KBM-7 (cell line): ENCODE measurements at regions not wholly inside any gene's neighbourhood (a gene's known extent, or its start where the extent isn't known, plus 50 kb on each side); places are given as distances from the start of the nearest gene placed in this dataset.

Experiments
- DNase-seq: peaks from one replicate; pipeline ENCODE4 v3.0.0-alpha.2; 2015
- in situ Hi-C: fragments of 300-500 bp; cut with MboI; formaldehyde crosslinking; loops from 2 replicates; pipeline ENCODE4 v1.14.3; 2020; ENCODE audit warnings: low sequenced_read_pairs, low pct_unique_long_range_greater_than_20kb, mixed read lengths

DNA sequence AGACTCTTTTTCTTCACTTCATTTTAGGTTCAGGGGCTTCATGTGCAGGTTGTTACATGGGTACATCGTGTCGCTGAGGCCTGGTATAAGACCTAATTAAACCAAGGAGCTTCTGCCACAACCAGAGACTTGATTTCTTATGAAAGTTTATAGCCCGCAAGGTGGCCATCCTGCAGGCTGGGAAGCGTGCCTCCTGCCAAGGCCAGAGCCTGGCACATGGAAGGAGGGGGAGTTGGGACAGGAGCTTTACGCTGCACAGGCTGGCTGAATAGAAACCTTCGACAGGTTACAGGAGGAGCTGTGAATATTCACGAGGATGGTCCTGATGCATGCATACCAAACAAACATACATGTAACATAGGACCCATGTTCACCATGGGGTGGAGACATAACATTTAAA, 50.1 kb upstream of the SIMC1 start:
- DNase-seq = no peak
- in situ Hi-C loops = no loop called here
